ENCODE measurements at regions not wholly inside any gene's neighbourhood (a gene's known extent, or its start where the extent isn't known, plus 50 kb on each side); places are given as distances from the start of the nearest gene placed in this dataset.
"Not testable (repeated sequence)": the region's sequence is repeated elsewhere in the genome, so short reads cannot be mapped to it uniquely, and the experiment has no call there.

- DNase-seq (ENCODE audit: low spot score): peak; percentile 6
These were observed 1007.1 kb upstream of the WWC1 start for GRCh38 chr5:167284222-167284890.

DNA sequence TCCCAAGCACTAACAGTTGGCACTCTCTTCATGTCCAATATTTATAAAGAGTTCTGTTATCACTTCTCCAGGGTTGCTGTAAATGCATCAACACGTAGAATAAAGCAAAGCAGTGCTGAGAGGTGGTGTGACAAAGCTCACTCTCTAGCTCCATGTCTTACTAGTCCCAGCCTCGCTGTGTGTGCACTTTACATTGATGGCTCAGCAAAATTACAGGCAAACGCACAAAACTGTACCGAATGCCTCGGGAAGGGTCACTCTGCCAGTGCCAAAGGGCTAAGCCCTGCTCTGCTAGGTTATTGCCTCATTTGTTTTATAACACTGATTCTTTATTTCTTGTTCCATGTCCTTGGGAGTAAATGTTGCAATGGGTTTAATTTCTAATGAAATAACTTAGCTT, 1005.9 kb upstream of the WWC1 start:
- no peak for DNase-seq (ENCODE audit: low spot score)

- DNase-seq (ENCODE audit: low spot score): no peak
These were observed 1004.6 kb upstream of the WWC1 start for GRCh38 chr5:167286891-167287290.

GRCh38 chr5:167290478-167290877, 1001.0 kb upstream of the WWC1 start:
- DNase-seq (ENCODE audit: low spot score): no peak

- DNase-seq (ENCODE audit: low spot score): peak; percentile 57
These were observed 996.4 kb upstream of the WWC1 start for GRCh38 chr5:167294882-167295680.

- DNase-seq (ENCODE audit: low spot score): no peak
These were observed 995.8 kb upstream of the WWC1 start for GRCh38 chr5:167295681-167296005.

DNA sequence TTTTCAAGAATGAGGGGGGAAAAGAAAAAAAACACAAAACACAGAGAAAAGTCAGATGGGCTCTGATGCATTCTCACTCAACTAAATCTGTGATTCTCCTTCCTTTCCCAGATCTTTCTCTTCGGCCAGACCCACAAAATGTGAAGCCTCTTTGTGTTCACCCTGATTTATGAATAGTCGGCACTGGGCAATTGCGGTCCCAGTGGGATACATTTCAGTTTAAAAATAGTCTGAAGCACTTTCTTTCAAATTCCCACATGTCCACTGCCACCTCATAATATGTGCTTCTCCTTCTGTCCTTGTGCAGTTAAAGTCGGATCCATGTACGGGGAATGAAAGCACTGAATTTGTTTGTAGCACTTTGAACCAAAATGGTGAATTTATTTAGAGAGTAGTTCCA, 995.4 kb upstream of the WWC1 start:
- no peak for DNase-seq (ENCODE audit: low spot score)

DNA sequence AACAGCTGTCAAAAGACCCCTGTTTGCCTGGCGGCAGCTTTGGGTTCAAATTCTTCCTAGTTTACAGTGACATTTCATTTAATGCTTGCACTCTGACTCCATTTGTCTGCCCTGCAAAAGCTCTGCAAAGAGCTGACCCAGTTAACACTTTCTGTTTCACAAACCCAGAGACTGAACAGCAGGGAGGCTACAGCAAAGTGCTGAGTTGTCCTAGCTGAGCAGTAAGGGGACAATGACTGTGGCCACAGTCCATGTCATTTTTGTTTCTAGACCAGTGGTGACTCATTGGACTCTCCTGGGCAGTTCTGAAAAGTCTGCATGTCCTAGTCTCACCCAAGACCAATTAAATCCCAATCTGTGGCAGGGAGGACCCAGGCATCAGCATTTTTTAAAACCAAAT, 994.8 kb upstream of the WWC1 start:
- DNase-seq (ENCODE audit: low spot score): no peak

- not testable (repeated sequence) for DNase-seq (ENCODE audit: low spot score)
These were observed 991.6 kb upstream of the WWC1 start for GRCh38 chr5:167299861-167300260.

- no peak for DNase-seq (ENCODE audit: low spot score)
These were observed 987.9 kb upstream of the WWC1 start for GRCh38 chr5:167303582-167303981.

DNA sequence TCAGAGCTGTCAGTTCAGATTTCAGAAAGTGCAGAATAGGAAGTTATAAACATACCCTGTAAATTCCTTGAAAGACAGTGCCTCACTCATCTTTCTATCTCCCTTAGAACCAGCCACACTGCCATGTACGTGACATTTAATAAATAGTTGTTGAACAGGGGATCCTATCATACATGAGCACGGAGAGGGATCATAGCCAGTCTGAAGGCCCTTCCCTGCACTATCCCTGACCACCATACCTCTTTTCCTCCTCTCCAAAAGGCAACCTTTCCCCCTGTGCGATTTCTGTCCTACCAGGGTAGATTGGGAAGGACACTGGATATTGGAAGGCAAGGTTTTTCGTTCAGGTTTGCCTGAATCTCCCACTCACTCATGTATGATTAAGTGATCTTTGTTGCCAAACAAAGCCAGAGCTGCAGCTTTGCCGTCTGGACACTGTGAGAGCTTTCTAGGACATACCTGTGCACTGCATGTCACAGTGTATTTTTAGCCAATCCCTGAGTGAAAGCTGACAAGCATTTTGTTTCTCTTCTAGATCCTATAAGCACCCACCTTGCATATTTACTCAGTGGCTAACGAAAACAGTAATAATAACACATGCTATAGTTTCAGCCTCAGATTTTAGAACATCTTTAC, 986.5 kb upstream of the WWC1 start:
- DNase-seq (ENCODE audit: low spot score): no peak

DNA sequence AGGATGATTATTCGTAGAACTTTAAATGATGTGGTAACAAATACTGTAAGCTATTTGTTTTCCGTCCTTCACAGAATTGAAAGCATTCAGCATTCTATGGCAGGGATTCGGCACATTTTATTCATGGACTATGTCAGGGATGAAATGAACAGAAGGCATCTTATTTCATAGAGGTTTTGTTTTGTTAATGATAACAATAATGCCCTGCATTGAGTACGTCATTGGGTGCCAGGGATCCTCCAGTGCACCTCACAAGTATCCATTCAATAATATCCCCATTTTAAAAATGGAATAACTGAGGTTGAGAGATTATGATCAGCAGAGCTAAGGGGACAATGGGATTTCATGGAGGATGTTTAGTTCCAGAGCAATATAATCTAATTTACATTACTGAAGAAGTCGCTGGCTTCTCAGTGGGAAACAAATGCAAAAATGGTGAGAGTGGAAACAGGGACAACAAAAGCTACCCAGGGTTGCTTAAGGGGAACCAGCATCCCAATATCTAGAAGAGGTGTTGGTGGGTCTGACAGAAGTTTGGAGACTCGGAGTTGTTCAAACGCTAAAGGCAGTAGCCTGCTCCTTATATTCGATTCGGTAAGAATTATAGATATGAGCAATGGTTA, 985.7 kb upstream of the WWC1 start:
- no peak for DNase-seq (ENCODE audit: low spot score)

- DNase-seq (ENCODE audit: low spot score): no peak
These were observed 984.4 kb upstream of the WWC1 start for GRCh38 chr5:167307042-167307441.

- DNase-seq (ENCODE audit: low spot score): no peak
These were observed 983.0 kb upstream of the WWC1 start for GRCh38 chr5:167308466-167308865.

DNA sequence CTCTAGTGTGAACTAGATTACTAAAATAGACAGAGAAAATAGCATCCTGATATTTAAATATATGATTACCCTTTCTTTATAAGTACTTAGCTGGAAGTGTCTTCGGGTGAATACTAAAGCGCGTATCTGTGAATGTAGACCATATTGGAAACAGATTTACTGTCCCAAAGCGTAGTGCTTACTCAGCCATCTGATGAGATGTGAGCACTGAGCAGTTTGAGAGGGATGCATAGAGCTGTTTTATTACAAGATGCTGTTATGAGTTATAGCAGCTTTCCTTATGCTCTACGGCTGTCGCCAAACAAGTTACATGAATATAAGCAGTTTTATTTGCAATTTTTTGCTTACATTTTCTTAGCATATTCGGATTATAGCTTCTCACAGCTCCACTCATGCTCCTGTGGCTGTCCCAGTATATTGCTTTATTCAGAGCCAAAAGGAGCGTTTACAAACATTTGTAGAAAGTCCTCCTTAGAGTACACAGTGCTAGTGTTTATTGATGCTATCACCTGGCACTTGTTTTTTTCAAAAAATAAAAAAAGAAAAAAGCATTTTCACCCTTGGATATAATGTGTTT, 981.4 kb upstream of the WWC1 start:
- DNase-seq (ENCODE audit: low spot score): no peak

- DNase-seq (ENCODE audit: low spot score): no peak
These were observed 980.1 kb upstream of the WWC1 start for GRCh38 chr5:167311340-167311739.

DNA sequence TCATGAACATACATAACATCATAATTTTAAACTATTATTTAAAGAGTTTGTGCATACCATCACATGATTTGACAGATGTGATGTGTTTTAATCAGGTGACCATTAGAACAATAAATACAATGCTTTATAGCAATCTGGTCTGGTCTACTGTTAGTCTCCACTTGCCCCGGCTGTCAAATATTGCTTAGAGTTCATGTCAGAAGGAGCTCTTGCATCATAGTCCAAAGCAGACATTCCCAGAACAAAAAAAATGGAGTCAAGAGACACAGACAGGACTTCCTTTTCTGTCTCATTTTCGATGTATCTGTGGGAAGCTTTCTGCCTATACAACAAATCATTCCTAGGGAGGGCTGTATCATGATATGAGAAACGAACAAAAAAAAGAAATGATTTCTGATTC, 979.2 kb upstream of the WWC1 start:
- DNase-seq (ENCODE audit: low spot score): no peak

DNA sequence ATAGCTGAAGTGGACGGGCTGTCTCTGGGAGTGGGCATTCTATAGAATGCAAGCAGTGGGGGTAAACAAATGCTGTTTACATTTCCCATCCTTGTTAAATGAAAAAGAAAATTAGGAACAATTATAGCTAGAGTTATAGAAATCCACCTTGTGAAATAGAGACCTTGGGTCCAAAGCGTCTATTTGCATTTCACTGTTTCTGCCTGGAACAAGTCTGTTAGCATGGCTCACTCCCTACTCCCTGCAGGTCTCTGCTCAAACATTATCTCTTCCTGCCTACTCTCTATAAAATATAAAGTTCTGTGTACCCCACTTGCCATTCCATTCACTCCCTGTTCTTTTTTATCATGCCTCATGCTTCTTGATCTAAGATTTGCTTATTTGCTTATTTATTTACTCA, 975.7 kb upstream of the WWC1 start:
- DNase-seq (ENCODE audit: low spot score): no peak

DNA sequence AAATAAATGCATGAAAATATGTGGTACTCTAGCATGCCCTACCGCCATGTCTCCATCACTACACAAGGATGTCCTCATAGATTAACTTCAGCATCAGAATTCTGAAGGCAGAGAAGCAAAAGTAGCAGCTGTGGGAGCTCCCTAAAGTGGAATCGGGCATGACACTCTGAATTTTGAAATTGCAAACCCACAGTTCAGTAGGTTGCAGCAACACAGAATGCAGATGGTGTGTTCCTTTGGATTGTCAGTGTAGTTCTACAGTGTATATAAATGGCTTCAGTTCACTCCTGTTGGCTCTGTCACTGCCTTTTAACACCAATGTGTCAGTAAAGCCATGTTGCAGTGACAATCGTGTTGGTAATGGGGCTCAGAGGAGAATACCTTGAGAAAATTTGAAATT, 973.6 kb upstream of the WWC1 start:
- no peak for DNase-seq (ENCODE audit: low spot score)

GRCh38 chr5:167319243-167319642, 972.2 kb upstream of the WWC1 start:
- no peak for DNase-seq (ENCODE audit: low spot score)

GRCh38 chr5:167320019-167320418, 971.4 kb upstream of the WWC1 start:
- DNase-seq (ENCODE audit: low spot score): no peak

DNA sequence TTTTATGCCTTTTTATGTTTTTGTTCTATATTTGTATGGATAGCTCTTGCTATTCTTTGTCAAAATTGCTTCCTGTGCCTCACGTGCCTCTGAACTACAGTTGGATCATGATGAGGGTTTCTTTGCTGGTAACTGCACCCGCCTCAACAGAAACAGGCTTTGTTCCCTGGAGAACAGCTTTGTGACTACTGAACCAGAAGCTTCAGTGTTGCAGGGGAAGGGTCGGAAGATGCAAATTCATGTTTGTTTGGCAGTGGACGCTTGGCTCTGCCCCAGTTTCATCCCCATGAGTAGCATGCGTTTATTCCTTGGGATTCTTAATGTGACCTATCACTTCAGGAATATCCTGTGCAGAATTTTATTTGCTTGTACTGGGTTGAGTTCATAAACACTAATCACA, 959.1 kb upstream of the WWC1 start:
- DNase-seq (ENCODE audit: low spot score): no peak

GRCh38 chr5:167336161-167336560, 955.3 kb upstream of the WWC1 start:
- no peak for DNase-seq (ENCODE audit: low spot score)

All from RKO (cell line).